A673 (cell line): ENCODE measurements at regions not wholly inside any gene's neighbourhood (a gene's known extent, or its start where the extent isn't known, plus 50 kb on each side); places are given as distances from the start of the nearest gene placed in this dataset.

ENCODE experiments used
- BruUV-seq: library from RNA; stranded (reverse); fragments of 400-500 nt; replicated peaks from 2 replicates; lab custom pipeline; 2021; lab: Mats Ljungman, UMichigan
- CTCF ChIA-PET: fragments of 300-600 bp; sonication (Branson Sonifier 250); formaldehyde crosslinking; loops from one replicate; lab custom pipeline; 2022; ENCODE audit warnings: antibody characterized with exemption; lab: Charles Lee
- POLR2A ChIA-PET: fragments of 300-600 bp; sonication (Branson Sonifier 250); formaldehyde crosslinking; loops from one replicate; lab custom pipeline; 2022; ENCODE audit warnings: antibody characterized with exemption; ENCODE audit not compliant: low non-redundant PET; lab: Charles Lee
- DNase-seq: peaks from one replicate; pipeline ENCODE4 v3.0.0-alpha.2; 2015; ENCODE audit warnings: low spot score
- H3K27ac ChIP-seq: fragments of 200-600 bp; sonication (generic); 2 replicates; pipeline ENCODE4 v1.5.1; 2016; ENCODE audit warnings: mixed run types, low read depth, mild to moderate bottlenecking, mixed read lengths, antibody characterized with exemption, low read length; ENCODE audit not compliant: poor library complexity, severe bottlenecking
- H3K27me3 ChIP-seq: fragments of 200-600 bp; sonication (generic); replicated peaks from 2 replicates; pipeline ENCODE4 v1.6.1; 2017; ENCODE audit warnings: mixed run types, low read depth, mild to moderate bottlenecking, mixed read lengths, antibody characterized with exemption, low read length; ENCODE audit not compliant: insufficient read depth, poor library complexity
- H3K36me3 ChIP-seq: fragments of 200-600 bp; sonication (generic); 2 replicates; pipeline ENCODE4 v1.6.1; 2016; ENCODE audit warnings: mixed run types, mild to moderate bottlenecking, mixed read lengths, antibody characterized with exemption, low read length; ENCODE audit not compliant: insufficient read depth, poor library complexity, severe bottlenecking
- H3K4me1 ChIP-seq: fragments of 200-600 bp; sonication (generic); 2 replicates; pipeline ENCODE4 v1.6.1; 2017; ENCODE audit warnings: mixed run types, mild to moderate bottlenecking, mixed read lengths, antibody characterized with exemption, low read length; ENCODE audit not compliant: insufficient read depth, poor library complexity, severe bottlenecking
- H3K4me3 ChIP-seq: fragments of 200-600 bp; sonication (generic); 2 replicates; pipeline ENCODE4 v1.5.1; 2016; ENCODE audit warnings: low read depth, mixed run types, mild to moderate bottlenecking, mixed read lengths, low read length; ENCODE audit not compliant: poor library complexity, severe bottlenecking
- H3K9me3 ChIP-seq: fragments of 200-600 bp; sonication (generic); 2 replicates; pipeline ENCODE4 v1.6.1; 2016; ENCODE audit warnings: mixed run types, low read depth, mild to moderate bottlenecking, mixed read lengths, antibody characterized with exemption, low read length; ENCODE audit not compliant: poor library complexity, severe bottlenecking
- CTCF ChIP-seq: fragments of 300-800, 200-600 bp; sonication (generic); conservative IDR thresholded peaks from 2 replicates; pipeline ENCODE4 v1.5.1; 2017; ENCODE audit warnings: low read depth, mild to moderate bottlenecking, antibody characterized with exemption, low read length, moderate library complexity, mixed read lengths
- EZH2 ChIP-seq: fragments of 200-600 bp; sonication (generic); IDR thresholded peaks from 2 replicates; pipeline ENCODE4 v1.6.1; 2017; ENCODE audit warnings: borderline replicate concordance, low read depth, mild to moderate bottlenecking, mixed read lengths, antibody characterized with exemption, low read length; ENCODE audit not compliant: poor library complexity, severe bottlenecking
- intact Hi-C: fragments of 100-400 bp; cut with micrococcal nuclease; formaldehyde crosslinking; loops from one replicate; pipeline ENCODE4 v1.10.0; 2022; ENCODE audit not compliant: unreplicated experiment

- H3K4me3 ChIP-seq, result no peak overlapping the region
- no peaks in the 10 kb centered on the region for H3K9me3 ChIP-seq
- H3K4me1 ChIP-seq, result no peaks in the 10 kb centered on the region
- no peaks in the 10 kb centered on the region for H3K27me3 ChIP-seq
- no TSS peak for BruUV-seq
- H3K27ac ChIP-seq, result no peak overlapping the region
- ChIA-PET CTCF (interaction anchor here (0.6 kb wide), 1 partner anchor 789 kb away, joined by 3 read pairs; no protein-coding TSS in a partner anchor), POLR2A (no interaction called here)
- no peaks in the 10 kb centered on the region for H3K36me3 ChIP-seq
- DNase-seq, result no peak
- intact Hi-C loops, result no loop called here
- TF ChIP-seq CTCF, result no peak
These were observed 317.5 kb downstream of the KLF12 start for GRCh38 chr13:73816702-73817101.

GRCh38 chr13:73815796-73816195 is 318.4 kb downstream of the KLF12 start:
- no peak for DNase-seq
- Histone ChIP-seq H3K27me3 (no peaks in the 10 kb centered on the region), H3K9me3 (no peaks in the 10 kb centered on the region), H3K4me3 (no peak overlapping the region), H3K4me1 (no peaks in the 10 kb centered on the region), H3K27ac (no peak overlapping the region), H3K36me3 (no peaks in the 10 kb centered on the region)
- CTCF ChIA-PET, result no interaction called here
- intact Hi-C loops, result no loop called here
- BruUV-seq, result no TSS peak
- POLR2A ChIA-PET, result no interaction called here
- no peak for TF ChIP-seq EZH2
- TF ChIP-seq CTCF, result no peak

GRCh38 chr13:73810647-73811046 is 323.6 kb downstream of the KLF12 start:
- Histone ChIP-seq H3K4me1 (peaks cover 36% of the 10 kb centered on the region), H3K27ac (no peak overlapping the region), H3K27me3 (no peaks in the 10 kb centered on the region), H3K9me3 (no peaks in the 10 kb centered on the region), H3K4me3 (no peak overlapping the region), H3K36me3 (no peaks in the 10 kb centered on the region)
- no peak for DNase-seq
- intact Hi-C loops, result no loop called here
- CTCF ChIA-PET, result no interaction called here
- no TSS peak for BruUV-seq
- TF ChIP-seq CTCF, result no peak
- no peak for TF ChIP-seq EZH2
- POLR2A ChIA-PET, result no interaction called here
